K562 (cell line): ENCODE measurements at regions not wholly inside any gene's neighbourhood (a gene's known extent, or its start where the extent isn't known, plus 50 kb on each side); places are given as distances from the start of the nearest gene placed in this dataset.

ENCODE experiments used
- ATAC-seq: fragments of 200-7000 bp; cut with Tn5 transposase; 3 replicates; pipeline ENCODE4 v1.9.1; 2020; ENCODE audit warnings: moderate library complexity
- BruUV-seq: library from RNA; stranded (reverse); fragments of 400-500 nt; replicated peaks from 2 replicates; lab custom pipeline; 2021; lab: Mats Ljungman, UMichigan
- CTCF ChIA-PET: fragments of 300-600 bp; formaldehyde crosslinking; extraction: SDS; loops from one replicate; lab custom pipeline; 2021; ENCODE audit warnings: low intra/inter-chr PET ratio; lab: Yijun Ruan, JAX
- POLR2A ChIA-PET: fragments of 300-600, 350-650 bp; sonication (Branson Sonifier 250); formaldehyde crosslinking; extraction: SDS; loops from one replicate; lab custom pipeline; 2021; ENCODE audit warnings: antibody characterized with exemption, inconsistent platforms; lab: Yijun Ruan, JAX
- DNase-seq, 4 experiments: peaks; one replicate each; pipeline versions ENCODE4 v3.0.0 to v3.0.0-alpha.2; 2011 to 2018; ENCODE audit warnings: low spot score in 3 of 4, mixed read lengths in 3 of 4; ENCODE audit errors: extremely low read depth in 1 of 4
- FAIRE-seq: peaks from 2 replicates; lab custom pipeline; 2011; peaks lifted over from hg19 to GRCh38; lab: Jason Lieb, UNC
- H2AFZ ChIP-seq: 2 replicates; pipeline ENCODE4 v1.6.0; 2011; ENCODE audit warnings: low read depth, low read length, control low read depth, inconsistent platforms
- H3K27ac ChIP-seq: fragments of 200-600 bp; 3 replicates; pipeline ENCODE4 v1.8.0; 2011; ENCODE audit warnings: low read depth, mild to moderate bottlenecking, control low read depth, inconsistent platforms, low read length, moderate library complexity, mixed read lengths; ENCODE audit errors: extremely low read depth
- H3K27me3 ChIP-seq, 2 experiments: fragments of 300-600 bp in 1 of 2; 2 replicates in 1 of 2; 3 replicates in 1 of 2; pipeline versions ENCODE4 v1.6.0 to v1.8.0; 2011; ENCODE audit warnings: inconsistent platforms in 2 of 2, low read length in 2 of 2, mild to moderate bottlenecking in 1 of 2, mixed read lengths in 1 of 2, moderate library complexity in 1 of 2; ENCODE audit not compliant: control insufficient read depth in 2 of 2, insufficient read depth in 2 of 2
- H3K36me3 ChIP-seq: fragments of 300-600 bp; 3 replicates; pipeline ENCODE4 v1.8.0; 2011; ENCODE audit warnings: mild to moderate bottlenecking, low read length, inconsistent platforms; ENCODE audit not compliant: control insufficient read depth, insufficient read depth
- H3K4me1 ChIP-seq, 2 experiments: fragments of 200-600 bp in 1 of 2; replicated peaks in 1 of 2; 2 replicates in 1 of 2; 3 replicates in 1 of 2; pipeline versions ENCODE4 v1.5.1 to v1.8.0; 2011; ENCODE audit warnings: inconsistent platforms in 2 of 2, low read length in 2 of 2, mild to moderate bottlenecking in 1 of 2, mixed read lengths in 1 of 2, moderate library complexity in 1 of 2; ENCODE audit not compliant: control insufficient read depth in 2 of 2, insufficient read depth in 2 of 2
- H3K4me2 ChIP-seq: 2 replicates; pipeline ENCODE4 v1.6.1; 2011; ENCODE audit warnings: low read length, control low read depth, inconsistent platforms, mixed read lengths; ENCODE audit not compliant: insufficient read depth
- H3K4me3 ChIP-seq: fragments of 200-600 bp; sonication (generic), shearing (Covaris generic); 2 replicates; pipeline ENCODE4 v1.5.1; 2016; ENCODE audit warnings: control low read depth, inconsistent platforms
- H3K79me2 ChIP-seq: fragments of 200-600 bp; 3 replicates; pipeline ENCODE4 v1.8.0; 2011; ENCODE audit warnings: low read length, inconsistent platforms; ENCODE audit not compliant: control insufficient read depth, insufficient read depth
- H3K9ac ChIP-seq, 2 experiments: 2 replicates each; pipeline versions ENCODE4 v1.6.0 to v1.6.1; 2011; ENCODE audit warnings: low read depth in 2 of 2, low read length in 2 of 2, control low read depth in 1 of 2, inconsistent platforms in 1 of 2, mild to moderate bottlenecking in 1 of 2, mixed read lengths in 1 of 2; ENCODE audit not compliant: insufficient read depth in 1 of 2
- H3K9me1 ChIP-seq: one replicate; pipeline ENCODE4 v1.6.0; 2011; ENCODE audit warnings: inconsistent platforms, mild to moderate bottlenecking, low read length, moderate library complexity; ENCODE audit not compliant: control insufficient read depth, insufficient read depth
- H3K9me3 ChIP-seq: replicated peaks from 2 replicates; pipeline ENCODE4 v1.5.1; 2011; ENCODE audit warnings: low read depth, low read length, inconsistent platforms; ENCODE audit not compliant: control insufficient read depth, insufficient read depth
- H4K20me1 ChIP-seq: replicated peaks from 2 replicates; pipeline ENCODE4 v1.6.1; 2011; ENCODE audit warnings: low read length, inconsistent platforms, mixed read lengths; ENCODE audit not compliant: control insufficient read depth, insufficient read depth
- NFYB ChIP-seq: IDR thresholded peaks from 2 replicates; pipeline ENCODE4 v1.6.1; 2011; ENCODE audit warnings: mild to moderate bottlenecking, moderate library complexity; ENCODE audit not compliant: insufficient read length; ENCODE audit errors: extremely low read depth
- SIRT6 ChIP-seq: IDR thresholded peaks from one replicate; pipeline ENCODE4 v1.6.1; 2012; ENCODE audit warnings: low read depth, mild to moderate bottlenecking, control low read depth, inconsistent platforms, low read length, moderate library complexity
- SREBF1 ChIP-seq: fragments of 150-350 bp; IDR thresholded peaks from 2 replicates; pipeline ENCODE4 v1.6.1; 2014; ENCODE audit warnings: antibody characterized with exemption, low read depth, low read length, borderline replicate concordance
- TEAD1 ChIP-seq, 2 experiments: fragments of 450-650 bp in 1 of 2; sonication (generic) in 1 of 2; formaldehyde crosslinking; IDR thresholded peaks; 2 replicates each; pipeline versions ENCODE4 v1.4.0 to v1.8.0; 2020 to 2022; ENCODE audit warnings: mild to moderate bottlenecking in 2 of 2, missing genetic modification reagents in 1 of 2
- ZNF140 ChIP-seq: fragments of 250-450 bp; sonication (Bioruptor Pico); IDR thresholded peaks from 2 replicates; pipeline ENCODE4 v1.8.0; 2021; ENCODE audit warnings: moderate library complexity, mild to moderate bottlenecking, inconsistent platforms
- ZNF212 ChIP-seq: fragments of 450-650 bp; formaldehyde crosslinking; IDR thresholded peaks from 2 replicates; pipeline ENCODE4 v1.4.0; 2020; ENCODE audit warnings: mild to moderate bottlenecking
- ZNF644 ChIP-seq: fragments of 200-800 bp; sonication (Bioruptor generic); IDR thresholded peaks from 2 replicates; pipeline ENCODE4 v1.6.1; 2016; ENCODE audit warnings: low read depth, missing genetic modification characterization, missing compliant biosample characterization
- WGBS: fragments of 100-300 bp; shearing (Covaris generic); methylation state at CpG from one replicate; pipeline ENCODE4 v1.1.6; 2016; ENCODE audit warnings: low coverage, mixed read lengths; ENCODE audit not compliant: insufficient coverage; ENCODE audit errors: missing lambda C conversion rate; 5-methylcytosine and 5-hydroxymethylcytosine counted together
- in situ Hi-C: fragments of 300-500 bp; cut with MboI; formaldehyde crosslinking; loops from 4 replicates; pipeline ENCODE4 v1.15.0; 2018; ENCODE audit warnings: inconsistent platforms, mixed read lengths
- intact Hi-C: fragments of 100-400 bp; cut with micrococcal nuclease; formaldehyde crosslinking; loops from 2 replicates; pipeline ENCODE4 v1.14.2; 2022
- TF ChIP-seq, protein P1 (sequence below), 2 experiments: fragments of 200-800 bp in 1 of 2; sonication (Bioruptor generic) in 1 of 2; sonication (generic) in 1 of 2; formaldehyde crosslinking in 1 of 2; IDR thresholded peaks in 1 of 2; conservative IDR thresholded peaks in 1 of 2; 2 replicates each; pipeline versions ENCODE4 v1.5.0 to v1.6.1; 2016 to 2020; ENCODE audit warnings: missing compliant biosample characterization in 1 of 2, missing genetic modification characterization in 1 of 2, missing genetic modification reagents in 1 of 2

DNA sequence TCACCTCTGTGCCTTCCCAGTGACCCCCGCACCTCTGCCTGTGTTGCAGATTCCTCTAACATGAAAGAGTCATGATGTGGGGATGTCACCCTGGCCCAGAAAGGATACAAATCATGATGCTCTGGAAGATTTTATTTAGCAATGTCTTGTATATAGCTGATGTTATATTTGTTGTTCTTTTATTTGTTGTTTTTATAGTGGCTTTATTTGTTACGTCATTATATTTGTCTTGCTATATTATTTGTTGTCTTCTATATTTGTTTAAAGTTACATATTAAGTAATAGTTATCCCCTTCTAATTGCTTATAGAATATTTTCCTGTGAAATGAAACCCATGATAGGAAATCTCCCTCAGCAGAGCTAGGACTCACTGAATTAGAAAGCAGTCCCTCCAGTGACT, 1149.2 kb downstream of the UQCRFS1 start:
- H3K27me3 ChIP-seq: no peaks in the 10 kb centered on the region
- intact Hi-C loops: no loop called here
- H3K4me3 ChIP-seq: no peak overlapping the region
- no peak overlapping the region for H2AFZ ChIP-seq
- no peak for DNase-seq
- no peaks in the 10 kb centered on the region for H4K20me1 ChIP-seq
- no peak overlapping the region for H3K4me2 ChIP-seq
- TF ChIP-seq, protein P1, sequence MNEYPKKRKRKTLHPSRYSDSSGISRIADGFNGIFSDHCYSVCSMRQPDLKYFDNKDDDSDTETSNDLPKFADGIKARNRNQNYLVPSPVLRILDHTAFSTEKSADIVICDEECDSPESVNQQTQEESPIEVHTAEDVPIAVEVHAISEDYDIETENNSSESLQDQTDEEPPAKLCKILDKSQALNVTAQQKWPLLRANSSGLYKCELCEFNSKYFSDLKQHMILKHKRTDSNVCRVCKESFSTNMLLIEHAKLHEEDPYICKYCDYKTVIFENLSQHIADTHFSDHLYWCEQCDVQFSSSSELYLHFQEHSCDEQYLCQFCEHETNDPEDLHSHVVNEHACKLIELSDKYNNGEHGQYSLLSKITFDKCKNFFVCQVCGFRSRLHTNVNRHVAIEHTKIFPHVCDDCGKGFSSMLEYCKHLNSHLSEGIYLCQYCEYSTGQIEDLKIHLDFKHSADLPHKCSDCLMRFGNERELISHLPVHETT (CRISPR knock-in tag; conservative IDR thresholded peaks at IDR 0.05 in 1 of 2, IDR thresholded peaks at IDR 0.05 in 1 of 2): no peak
- TF ChIP-seq SIRT6: no peak
- TF ChIP-seq NFYB: no peak
- no peak for TF ChIP-seq TEAD1 (CRISPR knock-in tag; IDR thresholded peaks at IDR 0.05)
- TF ChIP-seq SREBF1: no peak
- no peak for TF ChIP-seq ZNF212 (CRISPR knock-in tag)
- no peak for TF ChIP-seq ZNF140 (CRISPR knock-in tag)
- no peak for TF ChIP-seq ZNF644
- TF ChIP-seq, all 486 proteins: peak for 0
- CTCF ChIA-PET: no interaction called here
- FAIRE-seq (no peak), ATAC-seq (no peak)
- Histone ChIP-seq H3K9me3 (no peaks in the 10 kb centered on the region), H3K9ac (no peak overlapping the region), H3K27ac (no peak overlapping the region), H3K36me3 (no peaks in the 10 kb centered on the region), H3K4me1 (no peaks in the 10 kb centered on the region), H3K9me1 (no peaks in the 10 kb centered on the region), H3K79me2 (no peaks in the 10 kb centered on the region)
- POLR2A ChIA-PET: no interaction called here
- BruUV-seq: no TSS peak
- in situ Hi-C loops: no loop called here
- 0% methylated on average over 2 of the region's 2 CpGs for WGBS
